ENCODE measurements at regions not wholly inside any gene's neighbourhood (a gene's known extent, or its start where the extent isn't known, plus 50 kb on each side); places are given as distances from the start of the nearest gene placed in this dataset.

DNA sequence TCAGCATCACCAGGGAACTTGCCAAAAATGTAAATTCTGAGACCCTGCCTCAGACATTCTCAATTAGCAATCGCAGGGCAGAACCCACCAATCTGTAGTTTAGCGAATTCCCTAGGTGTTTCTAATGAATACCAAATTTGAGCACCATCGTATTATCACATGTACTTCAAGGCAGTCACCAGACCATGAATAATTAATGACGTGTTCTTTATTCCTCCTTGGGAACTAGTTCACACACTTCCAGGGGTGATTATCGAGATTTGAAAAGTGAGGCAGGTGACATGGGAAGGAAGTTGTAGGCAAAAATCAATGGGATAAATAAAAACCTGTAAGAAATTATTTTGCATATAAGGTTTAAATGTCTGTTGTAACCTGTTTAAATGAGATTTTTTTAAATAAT lies 102.5 kb upstream of the CRIM1 start:
- no peak for TF ChIP-seq CBFB (CRISPR knock-in tag; IDR thresholded peaks at IDR 0.05; ENCODE audit: low read depth)
- TF ChIP-seq, protein P1, sequence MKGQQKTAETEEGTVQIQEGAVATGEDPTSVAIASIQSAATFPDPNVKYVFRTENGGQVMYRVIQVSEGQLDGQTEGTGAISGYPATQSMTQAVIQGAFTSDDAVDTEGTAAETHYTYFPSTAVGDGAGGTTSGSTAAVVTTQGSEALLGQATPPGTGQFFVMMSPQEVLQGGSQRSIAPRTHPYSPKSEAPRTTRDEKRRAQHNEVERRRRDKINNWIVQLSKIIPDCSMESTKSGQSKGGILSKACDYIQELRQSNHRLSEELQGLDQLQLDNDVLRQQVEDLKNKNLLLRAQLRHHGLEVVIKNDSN (CRISPR knock-in tag; IDR thresholded peaks at IDR 0.05) = no peak
- TF ChIP-seq, protein P2, sequence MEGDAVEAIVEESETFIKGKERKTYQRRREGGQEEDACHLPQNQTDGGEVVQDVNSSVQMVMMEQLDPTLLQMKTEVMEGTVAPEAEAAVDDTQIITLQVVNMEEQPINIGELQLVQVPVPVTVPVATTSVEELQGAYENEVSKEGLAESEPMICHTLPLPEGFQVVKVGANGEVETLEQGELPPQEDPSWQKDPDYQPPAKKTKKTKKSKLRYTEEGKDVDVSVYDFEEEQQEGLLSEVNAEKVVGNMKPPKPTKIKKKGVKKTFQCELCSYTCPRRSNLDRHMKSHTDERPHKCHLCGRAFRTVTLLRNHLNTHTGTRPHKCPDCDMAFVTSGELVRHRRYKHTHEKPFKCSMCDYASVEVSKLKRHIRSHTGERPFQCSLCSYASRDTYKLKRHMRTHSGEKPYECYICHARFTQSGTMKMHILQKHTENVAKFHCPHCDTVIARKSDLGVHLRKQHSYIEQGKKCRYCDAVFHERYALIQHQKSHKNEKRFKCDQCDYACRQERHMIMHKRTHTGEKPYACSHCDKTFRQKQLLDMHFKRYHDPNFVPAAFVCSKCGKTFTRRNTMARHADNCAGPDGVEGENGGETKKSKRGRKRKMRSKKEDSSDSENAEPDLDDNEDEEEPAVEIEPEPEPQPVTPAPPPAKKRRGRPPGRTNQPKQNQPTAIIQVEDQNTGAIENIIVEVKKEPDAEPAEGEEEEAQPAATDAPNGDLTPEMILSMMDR (IDR thresholded peaks at IDR 0.05) = no peak
- TF ChIP-seq NR3C1 (CRISPR knock-in tag; conservative IDR thresholded peaks at IDR 0.05; ENCODE audit: low read depth) = no peak
- TF ChIP-seq, protein P3, sequence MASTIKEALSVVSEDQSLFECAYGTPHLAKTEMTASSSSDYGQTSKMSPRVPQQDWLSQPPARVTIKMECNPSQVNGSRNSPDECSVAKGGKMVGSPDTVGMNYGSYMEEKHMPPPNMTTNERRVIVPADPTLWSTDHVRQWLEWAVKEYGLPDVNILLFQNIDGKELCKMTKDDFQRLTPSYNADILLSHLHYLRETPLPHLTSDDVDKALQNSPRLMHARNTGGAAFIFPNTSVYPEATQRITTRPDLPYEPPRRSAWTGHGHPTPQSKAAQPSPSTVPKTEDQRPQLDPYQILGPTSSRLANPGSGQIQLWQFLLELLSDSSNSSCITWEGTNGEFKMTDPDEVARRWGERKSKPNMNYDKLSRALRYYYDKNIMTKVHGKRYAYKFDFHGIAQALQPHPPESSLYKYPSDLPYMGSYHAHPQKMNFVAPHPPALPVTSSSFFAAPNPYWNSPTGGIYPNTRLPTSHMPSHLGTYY (CRISPR knock-in tag; IDR thresholded peaks at IDR 0.05) = no peak
- no peak for TF ChIP-seq JUN (CRISPR knock-in tag; IDR thresholded peaks at IDR 0.05)
- TF ChIP-seq, protein P4, sequence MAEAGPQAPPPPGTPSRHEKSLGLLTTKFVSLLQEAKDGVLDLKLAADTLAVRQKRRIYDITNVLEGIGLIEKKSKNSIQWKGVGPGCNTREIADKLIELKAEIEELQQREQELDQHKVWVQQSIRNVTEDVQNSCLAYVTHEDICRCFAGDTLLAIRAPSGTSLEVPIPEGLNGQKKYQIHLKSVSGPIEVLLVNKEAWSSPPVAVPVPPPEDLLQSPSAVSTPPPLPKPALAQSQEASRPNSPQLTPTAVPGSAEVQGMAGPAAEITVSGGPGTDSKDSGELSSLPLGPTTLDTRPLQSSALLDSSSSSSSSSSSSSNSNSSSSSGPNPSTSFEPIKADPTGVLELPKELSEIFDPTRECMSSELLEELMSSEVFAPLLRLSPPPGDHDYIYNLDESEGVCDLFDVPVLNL (CRISPR knock-in tag; IDR thresholded peaks at IDR 0.05; ENCODE audit: borderline replicate concordance, low read depth) = no peak
- TF ChIP-seq, protein P5, sequence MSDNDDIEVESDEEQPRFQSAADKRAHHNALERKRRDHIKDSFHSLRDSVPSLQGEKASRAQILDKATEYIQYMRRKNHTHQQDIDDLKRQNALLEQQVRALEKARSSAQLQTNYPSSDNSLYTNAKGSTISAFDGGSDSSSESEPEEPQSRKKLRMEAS (CRISPR knock-in tag; IDR thresholded peaks at IDR 0.05) = no peak
- no peak for TF ChIP-seq ZNF263 (CRISPR knock-in tag; IDR thresholded peaks at IDR 0.05; ENCODE audit: low read depth)
- TF ChIP-seq, protein P6, sequence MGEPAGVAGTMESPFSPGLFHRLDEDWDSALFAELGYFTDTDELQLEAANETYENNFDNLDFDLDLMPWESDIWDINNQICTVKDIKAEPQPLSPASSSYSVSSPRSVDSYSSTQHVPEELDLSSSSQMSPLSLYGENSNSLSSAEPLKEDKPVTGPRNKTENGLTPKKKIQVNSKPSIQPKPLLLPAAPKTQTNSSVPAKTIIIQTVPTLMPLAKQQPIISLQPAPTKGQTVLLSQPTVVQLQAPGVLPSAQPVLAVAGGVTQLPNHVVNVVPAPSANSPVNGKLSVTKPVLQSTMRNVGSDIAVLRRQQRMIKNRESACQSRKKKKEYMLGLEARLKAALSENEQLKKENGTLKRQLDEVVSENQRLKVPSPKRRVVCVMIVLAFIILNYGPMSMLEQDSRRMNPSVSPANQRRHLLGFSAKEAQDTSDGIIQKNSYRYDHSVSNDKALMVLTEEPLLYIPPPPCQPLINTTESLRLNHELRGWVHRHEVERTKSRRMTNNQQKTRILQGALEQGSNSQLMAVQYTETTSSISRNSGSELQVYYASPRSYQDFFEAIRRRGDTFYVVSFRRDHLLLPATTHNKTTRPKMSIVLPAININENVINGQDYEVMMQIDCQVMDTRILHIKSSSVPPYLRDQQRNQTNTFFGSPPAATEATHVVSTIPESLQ (CRISPR knock-in tag; IDR thresholded peaks at IDR 0.05) = no peak
- TF ChIP-seq, protein P7, sequence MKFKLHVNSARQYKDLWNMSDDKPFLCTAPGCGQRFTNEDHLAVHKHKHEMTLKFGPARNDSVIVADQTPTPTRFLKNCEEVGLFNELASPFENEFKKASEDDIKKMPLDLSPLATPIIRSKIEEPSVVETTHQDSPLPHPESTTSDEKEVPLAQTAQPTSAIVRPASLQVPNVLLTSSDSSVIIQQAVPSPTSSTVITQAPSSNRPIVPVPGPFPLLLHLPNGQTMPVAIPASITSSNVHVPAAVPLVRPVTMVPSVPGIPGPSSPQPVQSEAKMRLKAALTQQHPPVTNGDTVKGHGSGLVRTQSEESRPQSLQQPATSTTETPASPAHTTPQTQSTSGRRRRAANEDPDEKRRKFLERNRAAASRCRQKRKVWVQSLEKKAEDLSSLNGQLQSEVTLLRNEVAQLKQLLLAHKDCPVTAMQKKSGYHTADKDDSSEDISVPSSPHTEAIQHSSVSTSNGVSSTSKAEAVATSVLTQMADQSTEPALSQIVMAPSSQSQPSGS (CRISPR knock-in tag; IDR thresholded peaks at IDR 0.05; ENCODE audit: borderline replicate concordance, low read depth) = no peak

Data from WTC11 (cell line).